ENCODE measurements at regions not wholly inside any gene's neighbourhood (a gene's known extent, or its start where the extent isn't known, plus 50 kb on each side); places are given as distances from the start of the nearest gene placed in this dataset.

DNA sequence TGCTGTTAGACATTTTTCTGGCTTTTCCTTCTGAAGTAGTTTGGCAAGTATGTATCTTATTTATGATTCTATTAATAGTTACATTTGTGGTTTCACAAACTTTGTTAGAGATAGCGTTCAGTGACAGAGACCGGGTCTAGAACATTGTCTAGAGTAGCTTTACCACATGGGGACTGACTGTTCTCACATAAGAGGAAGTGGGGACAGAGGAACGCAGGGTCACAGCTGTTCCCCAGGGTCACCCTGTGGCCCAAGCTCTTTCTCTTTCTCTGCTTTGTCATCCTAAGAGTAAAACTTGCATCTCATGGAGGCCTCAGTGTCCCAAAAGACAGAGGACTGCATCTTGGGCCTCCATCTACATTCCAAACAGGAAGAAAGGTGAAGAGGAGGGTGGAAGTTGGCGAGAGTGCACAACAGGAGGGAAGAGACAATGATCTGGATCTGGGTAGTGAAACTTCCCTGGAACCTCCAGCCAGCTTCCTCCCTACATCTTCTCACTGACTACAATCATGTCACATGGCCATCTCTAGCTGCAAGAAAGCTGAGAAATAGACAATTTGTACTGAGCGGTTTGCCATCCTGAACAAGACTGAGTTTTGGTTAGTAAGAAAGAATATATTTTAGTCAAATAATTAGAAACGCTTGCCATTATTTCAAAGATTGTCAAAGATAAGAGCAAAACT is 645.8 kb upstream of the ARID1B start:
- TF ChIP-seq, protein P1, sequence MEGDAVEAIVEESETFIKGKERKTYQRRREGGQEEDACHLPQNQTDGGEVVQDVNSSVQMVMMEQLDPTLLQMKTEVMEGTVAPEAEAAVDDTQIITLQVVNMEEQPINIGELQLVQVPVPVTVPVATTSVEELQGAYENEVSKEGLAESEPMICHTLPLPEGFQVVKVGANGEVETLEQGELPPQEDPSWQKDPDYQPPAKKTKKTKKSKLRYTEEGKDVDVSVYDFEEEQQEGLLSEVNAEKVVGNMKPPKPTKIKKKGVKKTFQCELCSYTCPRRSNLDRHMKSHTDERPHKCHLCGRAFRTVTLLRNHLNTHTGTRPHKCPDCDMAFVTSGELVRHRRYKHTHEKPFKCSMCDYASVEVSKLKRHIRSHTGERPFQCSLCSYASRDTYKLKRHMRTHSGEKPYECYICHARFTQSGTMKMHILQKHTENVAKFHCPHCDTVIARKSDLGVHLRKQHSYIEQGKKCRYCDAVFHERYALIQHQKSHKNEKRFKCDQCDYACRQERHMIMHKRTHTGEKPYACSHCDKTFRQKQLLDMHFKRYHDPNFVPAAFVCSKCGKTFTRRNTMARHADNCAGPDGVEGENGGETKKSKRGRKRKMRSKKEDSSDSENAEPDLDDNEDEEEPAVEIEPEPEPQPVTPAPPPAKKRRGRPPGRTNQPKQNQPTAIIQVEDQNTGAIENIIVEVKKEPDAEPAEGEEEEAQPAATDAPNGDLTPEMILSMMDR (IDR thresholded peaks at IDR 0.05; ENCODE audit: low read depth, low read length), result no peak
- TF ChIP-seq EZH2phosphoT487 (IDR thresholded peaks at IDR 0.05; ENCODE audit: low read depth), result no peak
